Panc1 (cell line): ENCODE measurements at regions not wholly inside any gene's neighbourhood (a gene's known extent, or its start where the extent isn't known, plus 50 kb on each side); places are given as distances from the start of the nearest gene placed in this dataset.

ENCODE experiments used
- TF ChIP-seq, protein P1 (sequence below): fragments of 450-650 bp; IDR thresholded peaks from 2 replicates; pipeline ENCODE4 v1.5.1; 2017; ENCODE audit warnings: mild to moderate bottlenecking
- TF ChIP-seq, protein P2 (sequence below), 2 experiments: IDR thresholded peaks; 2 replicates each; pipeline ENCODE4 v1.6.1; 2011 to 2012; ENCODE audit warnings: low read depth in 2 of 2, control low read depth in 1 of 2, low read length in 1 of 2, mild to moderate bottlenecking in 1 of 2, moderate library complexity in 1 of 2; ENCODE audit not compliant: insufficient read depth in 1 of 2

DNA sequence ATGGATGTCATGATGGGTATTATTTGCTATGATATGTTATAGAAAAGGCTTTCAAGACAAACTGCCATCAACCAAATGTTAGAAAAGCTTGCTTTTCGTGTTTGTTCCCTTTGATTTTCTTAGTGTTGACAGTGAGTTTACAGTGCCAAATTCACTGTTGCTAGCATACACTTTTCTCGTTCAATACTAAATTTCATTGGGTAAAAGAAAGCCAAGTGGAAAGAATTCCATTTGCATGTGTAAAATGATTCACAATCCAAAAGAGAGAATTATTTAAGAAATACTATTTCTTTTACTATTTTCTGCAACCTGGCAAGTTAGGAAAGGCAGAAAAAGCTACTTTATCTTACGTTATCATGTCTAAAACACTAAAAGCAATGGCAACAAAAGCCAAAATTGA is 301.4 kb downstream of the OTOL1 start:
- TF ChIP-seq, protein P1, sequence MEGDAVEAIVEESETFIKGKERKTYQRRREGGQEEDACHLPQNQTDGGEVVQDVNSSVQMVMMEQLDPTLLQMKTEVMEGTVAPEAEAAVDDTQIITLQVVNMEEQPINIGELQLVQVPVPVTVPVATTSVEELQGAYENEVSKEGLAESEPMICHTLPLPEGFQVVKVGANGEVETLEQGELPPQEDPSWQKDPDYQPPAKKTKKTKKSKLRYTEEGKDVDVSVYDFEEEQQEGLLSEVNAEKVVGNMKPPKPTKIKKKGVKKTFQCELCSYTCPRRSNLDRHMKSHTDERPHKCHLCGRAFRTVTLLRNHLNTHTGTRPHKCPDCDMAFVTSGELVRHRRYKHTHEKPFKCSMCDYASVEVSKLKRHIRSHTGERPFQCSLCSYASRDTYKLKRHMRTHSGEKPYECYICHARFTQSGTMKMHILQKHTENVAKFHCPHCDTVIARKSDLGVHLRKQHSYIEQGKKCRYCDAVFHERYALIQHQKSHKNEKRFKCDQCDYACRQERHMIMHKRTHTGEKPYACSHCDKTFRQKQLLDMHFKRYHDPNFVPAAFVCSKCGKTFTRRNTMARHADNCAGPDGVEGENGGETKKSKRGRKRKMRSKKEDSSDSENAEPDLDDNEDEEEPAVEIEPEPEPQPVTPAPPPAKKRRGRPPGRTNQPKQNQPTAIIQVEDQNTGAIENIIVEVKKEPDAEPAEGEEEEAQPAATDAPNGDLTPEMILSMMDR = no peak
- TF ChIP-seq, protein P2, sequence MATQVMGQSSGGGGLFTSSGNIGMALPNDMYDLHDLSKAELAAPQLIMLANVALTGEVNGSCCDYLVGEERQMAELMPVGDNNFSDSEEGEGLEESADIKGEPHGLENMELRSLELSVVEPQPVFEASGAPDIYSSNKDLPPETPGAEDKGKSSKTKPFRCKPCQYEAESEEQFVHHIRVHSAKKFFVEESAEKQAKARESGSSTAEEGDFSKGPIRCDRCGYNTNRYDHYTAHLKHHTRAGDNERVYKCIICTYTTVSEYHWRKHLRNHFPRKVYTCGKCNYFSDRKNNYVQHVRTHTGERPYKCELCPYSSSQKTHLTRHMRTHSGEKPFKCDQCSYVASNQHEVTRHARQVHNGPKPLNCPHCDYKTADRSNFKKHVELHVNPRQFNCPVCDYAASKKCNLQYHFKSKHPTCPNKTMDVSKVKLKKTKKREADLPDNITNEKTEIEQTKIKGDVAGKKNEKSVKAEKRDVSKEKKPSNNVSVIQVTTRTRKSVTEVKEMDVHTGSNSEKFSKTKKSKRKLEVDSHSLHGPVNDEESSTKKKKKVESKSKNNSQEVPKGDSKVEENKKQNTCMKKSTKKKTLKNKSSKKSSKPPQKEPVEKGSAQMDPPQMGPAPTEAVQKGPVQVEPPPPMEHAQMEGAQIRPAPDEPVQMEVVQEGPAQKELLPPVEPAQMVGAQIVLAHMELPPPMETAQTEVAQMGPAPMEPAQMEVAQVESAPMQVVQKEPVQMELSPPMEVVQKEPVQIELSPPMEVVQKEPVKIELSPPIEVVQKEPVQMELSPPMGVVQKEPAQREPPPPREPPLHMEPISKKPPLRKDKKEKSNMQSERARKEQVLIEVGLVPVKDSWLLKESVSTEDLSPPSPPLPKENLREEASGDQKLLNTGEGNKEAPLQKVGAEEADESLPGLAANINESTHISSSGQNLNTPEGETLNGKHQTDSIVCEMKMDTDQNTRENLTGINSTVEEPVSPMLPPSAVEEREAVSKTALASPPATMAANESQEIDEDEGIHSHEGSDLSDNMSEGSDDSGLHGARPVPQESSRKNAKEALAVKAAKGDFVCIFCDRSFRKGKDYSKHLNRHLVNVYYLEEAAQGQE (IDR thresholded peaks at IDR 0.05; ENCODE audit: insufficient read depth in 1 of 2, low read depth in 2 of 2, low read length in 1 of 2) = no peak
